Liver (tissue), 7 donors: ENCODE measurements at regions not wholly inside any gene's neighbourhood (a gene's known extent, or its start where the extent isn't known, plus 50 kb on each side); places are given as distances from the start of the nearest gene placed in this dataset.

Experiments
- DNase-seq: peaks from one replicate; pipeline ENCODE4 v3.0.0-alpha.2; 2017; ENCODE audit warnings: low spot score
- H3K27ac ChIP-seq, 2 donors: one replicate each; pipeline ENCODE4 v1.7.0; 2013; ENCODE audit warnings: inconsistent platforms in 2 of 2, low read length in 2 of 2, control low read depth in 1 of 2, low read depth in 1 of 2, mild to moderate bottlenecking in 1 of 2
- H3K27me3 ChIP-seq, 4 donors: one replicate each; pipeline versions ENCODE4 v1.6.1 to v1.7.0; 2013; ENCODE audit warnings: low read length in 3 of 4, inconsistent platforms in 1 of 4, mild to moderate bottlenecking in 1 of 4, moderate library complexity in 1 of 4; ENCODE audit not compliant: control insufficient read depth in 4 of 4, insufficient read depth in 4 of 4
- H3K36me3 ChIP-seq, 4 donors: one replicate each; pipeline versions ENCODE4 v1.6.1 to v1.7.0; 2013; ENCODE audit warnings: low read length in 3 of 4, mild to moderate bottlenecking in 3 of 4, low read depth in 1 of 4, moderate library complexity in 1 of 4; ENCODE audit not compliant: control insufficient read depth in 4 of 4, insufficient read depth in 3 of 4
- H3K4me1 ChIP-seq, 4 donors: one replicate each; pipeline versions ENCODE4 v1.6.1 to v1.7.0; 2013; ENCODE audit warnings: low read length in 3 of 4, mild to moderate bottlenecking in 3 of 4, moderate library complexity in 1 of 4; ENCODE audit not compliant: control insufficient read depth in 4 of 4, insufficient read depth in 4 of 4
- H3K4me3 ChIP-seq, 3 donors: one replicate each; pipeline versions ENCODE4 v1.6.1 to v1.7.0; 2013; ENCODE audit warnings: low read length in 3 of 3, control low read depth in 1 of 3, low read depth in 1 of 3, mild to moderate bottlenecking in 1 of 3
- H3K9ac ChIP-seq, 2 donors: one replicate each; pipeline ENCODE4 v1.7.0; 2013; ENCODE audit warnings: low read length in 2 of 2, mild to moderate bottlenecking in 2 of 2, moderate library complexity in 2 of 2, control low read depth in 1 of 2, low read depth in 1 of 2
- H3K9me3 ChIP-seq, 4 donors: one replicate each; pipeline versions ENCODE4 v1.6.1 to v1.7.0; 2013; ENCODE audit warnings: low read length in 3 of 4; ENCODE audit not compliant: control insufficient read depth in 4 of 4
- ATF3 ChIP-seq: IDR thresholded peaks from 2 replicates; pipeline ENCODE4 v1.6.1; 2016; ENCODE audit warnings: antibody characterized with exemption
- EGR1 ChIP-seq, 2 donors: IDR thresholded peaks; 2 replicates each; pipeline ENCODE4 v1.6.1; 2016 to 2018; ENCODE audit warnings: antibody characterized with exemption in 2 of 2, low read depth in 2 of 2
- FOXA1 ChIP-seq: IDR thresholded peaks from 2 replicates; pipeline ENCODE4 v1.6.1; 2016; ENCODE audit warnings: antibody characterized with exemption
- FOXA2 ChIP-seq: IDR thresholded peaks from 2 replicates; pipeline ENCODE4 v1.6.1; 2016; ENCODE audit warnings: antibody characterized with exemption
- HNF4A ChIP-seq, 2 donors: conservative IDR thresholded peaks; 2 replicates each; pipeline ENCODE4 v1.6.1; 2016; ENCODE audit warnings: antibody characterized with exemption in 2 of 2, mild to moderate bottlenecking in 2 of 2
- HNF4G ChIP-seq: IDR thresholded peaks from 2 replicates; pipeline ENCODE4 v1.6.1; 2016; ENCODE audit warnings: antibody characterized with exemption
- MAX ChIP-seq: IDR thresholded peaks from 2 replicates; pipeline ENCODE4 v1.6.1; 2016; ENCODE audit warnings: antibody characterized with exemption
- NR2F2 ChIP-seq: IDR thresholded peaks from 2 replicates; pipeline ENCODE4 v1.6.1; 2016; ENCODE audit warnings: antibody characterized with exemption
- RAD21 ChIP-seq, 2 donors: IDR thresholded peaks; 2 replicates each; pipeline ENCODE4 v1.6.1; 2016; ENCODE audit warnings: antibody characterized with exemption in 2 of 2, mild to moderate bottlenecking in 2 of 2
- REST ChIP-seq: IDR thresholded peaks from 2 replicates; pipeline ENCODE4 v1.6.1; 2016; ENCODE audit warnings: antibody characterized with exemption, mild to moderate bottlenecking
- RXRA ChIP-seq, 2 donors: IDR thresholded peaks; 2 replicates each; pipeline ENCODE4 v1.6.1; 2017 to 2018; ENCODE audit warnings: antibody characterized with exemption in 2 of 2, mild to moderate bottlenecking in 1 of 2
- SP1 ChIP-seq: IDR thresholded peaks from 2 replicates; pipeline ENCODE4 v1.6.1; 2018; ENCODE audit warnings: antibody characterized with exemption, mild to moderate bottlenecking
- TAF1 ChIP-seq: conservative IDR thresholded peaks from 2 replicates; pipeline ENCODE4 v1.6.1; 2016; ENCODE audit warnings: antibody characterized with exemption, mild to moderate bottlenecking
- YY1 ChIP-seq: IDR thresholded peaks from 2 replicates; pipeline ENCODE4 v1.6.1; 2016; ENCODE audit warnings: antibody characterized with exemption, mild to moderate bottlenecking
- ZBTB33 ChIP-seq: IDR thresholded peaks from 2 replicates; pipeline ENCODE4 v1.6.1; 2016; ENCODE audit warnings: antibody characterized with exemption
- WGBS: extraction: QIAGEN DNeasy Blood & Tissue Kit; methylation state at CpG from one replicate; pipeline ENCODE4 v1.1.7; 2013; 5-methylcytosine and 5-hydroxymethylcytosine counted together
- donor health status: healthy.
- donor health status: healthy.
- donor health status: healthy.
- donor health status: healthy.

- H3K4me1 ChIP-seq = peaks cover 12 to 28% (median 18%) of the 10 kb centered on the region in 4 donors
- WGBS = 30% methylated on average over 6 of the region's 6 CpGs
- peaks cover 11 to 35% (median 22%) of the 10 kb centered on the region in 4 donors for H3K27me3 ChIP-seq
- no peaks in the 10 kb centered on the region for H3K9me3 ChIP-seq
- no peak overlapping the region for H3K27ac ChIP-seq
- DNase-seq = no peak
- H3K4me3 ChIP-seq = no peak overlapping the region
- H3K9ac ChIP-seq = no peak overlapping the region
- TF ChIP-seq NR2F2 (no peak), FOXA1 (no peak)
- no peaks in the 10 kb centered on the region for H3K36me3 ChIP-seq
Observed at GRCh38 chr15:96412045-96412905, 81.8 kb downstream of the NR2F2 start.

GRCh38 chr15:96412906-96413231, 82.4 kb downstream of the NR2F2 start:
- DNase-seq = no peak
- Histone ChIP-seq H3K27ac (no peak overlapping the region), H3K27me3 (peaks cover 11 to 30% (median 24%) of the 10 kb centered on the region in 4 donors), H3K36me3 (no peaks in the 10 kb centered on the region), H3K4me1 (peaks cover 12 to 29% (median 19%) of the 10 kb centered on the region in 4 donors), H3K4me3 (no peak overlapping the region), H3K9ac (no peak overlapping the region), H3K9me3 (no peaks in the 10 kb centered on the region)
- no peak for TF ChIP-seq FOXA2
- TF ChIP-seq SP1 = no peak
- TF ChIP-seq ZBTB33 = no peak
- no peak for TF ChIP-seq REST
- TF ChIP-seq YY1 = no peak
- no peak for TF ChIP-seq TAF1
- WGBS = 23% methylated on average over 1 of the region's 1 CpG

GRCh38 chr15:96413657-96414056, 83.2 kb downstream of the NR2F2 start:
- H3K9me3 ChIP-seq = no peaks in the 10 kb centered on the region
- peaks cover 11 to 34% (median 24%) of the 10 kb centered on the region in 4 donors for H3K27me3 ChIP-seq
- DNase-seq = no peak
- H3K27ac ChIP-seq = no peak overlapping the region
- no peaks in the 10 kb centered on the region for H3K36me3 ChIP-seq
- no peak overlapping the region for H3K9ac ChIP-seq
- WGBS = 11% methylated on average over 9 of the region's 9 CpGs
- peaks cover 12 to 28% (median 17%) of the 10 kb centered on the region in 4 donors for H3K4me1 ChIP-seq
- no peak overlapping the region for H3K4me3 ChIP-seq
- TF ChIP-seq HNF4A (conservative IDR thresholded peaks at IDR 0.05) (no peak), YY1 (no peak), RAD21 (IDR thresholded peaks at IDR 0.05) (no peak), FOXA1 (no peak), REST (no peak), EGR1 (IDR thresholded peaks at IDR 0.05; ENCODE audit: low read depth in 2 of 2) (no peak), ATF3 (no peak), MAX (no peak), ZBTB33 (no peak), FOXA2 (no peak), NR2F2 (no peak), HNF4G (no peak), RXRA (IDR thresholded peaks at IDR 0.05) (no peak), SP1 (no peak)
